CD4-positive, alpha-beta T cell treated with Interleukin-17A for 1 hour (primary cell): ENCODE measurements at regions not wholly inside any gene's neighbourhood (a gene's known extent, or its start where the extent isn't known, plus 50 kb on each side); places are given as distances from the start of the nearest gene placed in this dataset.
A peak's percentile ranks its signal among the peaks of the same experiment; 100 is the strongest.
"Not testable (repeated sequence)": the region's sequence is repeated elsewhere in the genome, so short reads cannot be mapped to it uniquely, and the experiment has no call there.

Source experiments
- DNase-seq: peaks from one replicate; pipeline ENCODE4 v3.0.0-alpha.2; 2020

- no peak for DNase-seq
Observed at GRCh38 chr5:109630093-109630492, 59.6 kb upstream of the MAN2A1 start.

GRCh38 chr5:109628591-109628990, 61.1 kb upstream of the MAN2A1 start:
- no peak for DNase-seq

GRCh38 chr5:109621266-109621665, 68.5 kb upstream of the MAN2A1 start:
- DNase-seq, result not testable (repeated sequence)

GRCh38 chr5:109620651-109621050, 69.1 kb upstream of the MAN2A1 start:
- DNase-seq, result no peak

GRCh38 chr5:109619606-109620005, 70.1 kb upstream of the MAN2A1 start:
- DNase-seq, result no peak

- DNase-seq, result no peak
Observed at GRCh38 chr5:109619021-109619460, 70.7 kb upstream of the MAN2A1 start.

- DNase-seq, result no peak
Observed at GRCh38 chr5:109614981-109615380, 74.7 kb upstream of the MAN2A1 start.

- no peak for DNase-seq
Observed at GRCh38 chr5:109614301-109614700, 75.4 kb upstream of the MAN2A1 start.

- DNase-seq, result no peak
Observed at GRCh38 chr5:109612278-109612905, 77.3 kb upstream of the MAN2A1 start.

GRCh38 chr5:109611505-109611904, 78.2 kb upstream of the MAN2A1 start:
- DNase-seq, result no peak

- DNase-seq, result no peak
Observed at GRCh38 chr5:109611061-109611460, 78.7 kb upstream of the MAN2A1 start.

- no peak for DNase-seq
Observed at GRCh38 chr5:109610581-109610980, 79.1 kb upstream of the MAN2A1 start.

GRCh38 chr5:109605207-109605730, 84.5 kb upstream of the MAN2A1 start:
- no peak for DNase-seq

- no peak for DNase-seq
Observed at GRCh38 chr5:109604758-109605157, 85.0 kb upstream of the MAN2A1 start.

GRCh38 chr5:109601736-109602135, 88.0 kb upstream of the MAN2A1 start:
- no peak for DNase-seq

- no peak for DNase-seq
Observed at GRCh38 chr5:109597893-109598292, 91.8 kb upstream of the MAN2A1 start.

- no peak for DNase-seq
Observed at GRCh38 chr5:109594217-109594616, 95.5 kb upstream of the MAN2A1 start.

GRCh38 chr5:109590799-109591198, 98.9 kb upstream of the MAN2A1 start:
- DNase-seq, result no peak

GRCh38 chr5:109589986-109590385, 99.7 kb upstream of the MAN2A1 start:
- peak; percentile 34 for DNase-seq

GRCh38 chr5:109589239-109589638, 100.5 kb upstream of the MAN2A1 start:
- no peak for DNase-seq

GRCh38 chr5:109588281-109589035, 101.3 kb upstream of the MAN2A1 start:
- DNase-seq, result no peak

GRCh38 chr5:109584986-109585599, 104.6 kb upstream of the MAN2A1 start:
- no peak for DNase-seq

GRCh38 chr5:109580225-109580624, 109.5 kb upstream of the MAN2A1 start:
- no peak for DNase-seq

GRCh38 chr5:109575506-109575905, 114.2 kb upstream of the MAN2A1 start:
- DNase-seq, result no peak
